Activated T-helper 1 cell treated with anti-CD3 and anti-CD28 coated beads, Interleukin-12 subunit alpha, Interleukin-12 subunit beta, Interleukin-2, Interleukin-4 antibody, amounts not matched to agents 30 ng/mL and 10 ng/mL and 1 ng/mL, durations not matched to agents 14 hours and 24 hours and 36 hours (primary cell): ENCODE measurements at regions not wholly inside any gene's neighbourhood (a gene's known extent, or its start where the extent isn't known, plus 50 kb on each side); places are given as distances from the start of the nearest gene placed in this dataset.
"Not testable (repeated sequence)": the region's sequence is repeated elsewhere in the genome, so short reads cannot be mapped to it uniquely, and the experiment has no call there.

Experiments
- DNase-seq: peaks from one replicate; pipeline ENCODE4 v3.0.0; 2021; ENCODE audit warnings: low spot score
- H3K27ac Mint-ChIP-seq: one replicate; pipeline ENCODE4 v1.8.0; 2021; ENCODE audit warnings: mild to moderate bottlenecking, mixed read lengths
- H3K27me3 Mint-ChIP-seq: one replicate; pipeline ENCODE4 v1.8.0; 2022; ENCODE audit warnings: mild to moderate bottlenecking, moderate library complexity, mixed read lengths; ENCODE audit not compliant: insufficient read depth
- H3K36me3 Mint-ChIP-seq: one replicate; pipeline ENCODE4 v1.8.0; 2021; ENCODE audit warnings: low read depth, mixed read lengths
- H3K4me1 Mint-ChIP-seq: one replicate; pipeline ENCODE4 v1.8.0; 2021; ENCODE audit warnings: low read depth, mixed read lengths
- H3K4me3 Mint-ChIP-seq: one replicate; pipeline ENCODE4 v1.8.0; 2021; ENCODE audit warnings: mild to moderate bottlenecking, moderate library complexity, mixed read lengths
- H3K9me3 Mint-ChIP-seq: one replicate; pipeline ENCODE4 v1.8.0; 2021; ENCODE audit warnings: mixed read lengths
- intact Hi-C: fragments of 100-400 bp; cut with micrococcal nuclease; formaldehyde crosslinking; loops from one replicate; pipeline ENCODE4 v1.15.1; 2024

GRCh38 chr1:199220031-199220430, 581.2 kb downstream of the PTPRC start:
- peaks cover 13% of the 10 kb centered on the region for H3K4me1 Mint-ChIP-seq
- no peak for DNase-seq
- intact Hi-C loops, result loop anchor here (10.0 kb wide), 2 partner anchors 175 to 1055 kb away; no protein-coding TSS in a partner anchor

GRCh38 chr1:199221371-199222150, 582.7 kb downstream of the PTPRC start:
- intact Hi-C loops, result loop anchor here (10.0 kb wide), 2 partner anchors 177 to 1057 kb away; no protein-coding TSS in a partner anchor
- peaks cover 4% of the 10 kb centered on the region for H3K36me3 Mint-ChIP-seq
- H3K27ac Mint-ChIP-seq, result no peak overlapping the region
- H3K4me1 Mint-ChIP-seq, result peaks cover 25% of the 10 kb centered on the region
- H3K27me3 Mint-ChIP-seq, result peaks cover 7% of the 10 kb centered on the region
- DNase-seq, result no peak
- peaks cover 4% of the 10 kb centered on the region for H3K9me3 Mint-ChIP-seq
- H3K4me3 Mint-ChIP-seq, result no peak overlapping the region

More at GRCh38 chr1:199220031-199220430, 581.2 kb downstream of the PTPRC start:
- peaks cover 7% of the 10 kb centered on the region for H3K27me3 Mint-ChIP-seq
- H3K4me3 Mint-ChIP-seq, result no peak overlapping the region
- peaks cover 2% of the 10 kb centered on the region for H3K36me3 Mint-ChIP-seq
- no peak overlapping the region for H3K27ac Mint-ChIP-seq
- peaks cover 13% of the 10 kb centered on the region for H3K9me3 Mint-ChIP-seq

- DNase-seq, result no peak
- H3K4me3 Mint-ChIP-seq, result no peak overlapping the region
- peaks cover 30% of the 10 kb centered on the region for H3K4me1 Mint-ChIP-seq
- no peak overlapping the region for H3K27ac Mint-ChIP-seq
- peaks cover 3% of the 10 kb centered on the region for H3K9me3 Mint-ChIP-seq
- peaks cover 2% of the 10 kb centered on the region for H3K36me3 Mint-ChIP-seq
- intact Hi-C loops, result loop anchor here (10.0 kb wide), 2 partner anchors 179 to 1059 kb away; no protein-coding TSS in a partner anchor
- H3K27me3 Mint-ChIP-seq, result no peaks in the 10 kb centered on the region
Observed at GRCh38 chr1:199223936-199224335, 585.1 kb downstream of the PTPRC start.

- Mint-ChIP-seq H3K27me3 (peaks cover 6% of the 10 kb centered on the region), H3K36me3 (peaks cover 6% of the 10 kb centered on the region), H3K27ac (peak overlapping the region; percentile 51), H3K4me3 (peak overlapping the region; percentile 37), H3K9me3 (peaks cover 7% of the 10 kb centered on the region), H3K4me1 (peaks cover 21% of the 10 kb centered on the region)
- intact Hi-C loops, result loop anchor here (1.0 to 10.0 kb wide), 11 partner anchors 17 to 1061 kb away; no protein-coding TSS in a partner anchor
- DNase-seq, result peak; percentile 26
Observed at GRCh38 chr1:199226163-199226562, 587.3 kb downstream of the PTPRC start.

DNA sequence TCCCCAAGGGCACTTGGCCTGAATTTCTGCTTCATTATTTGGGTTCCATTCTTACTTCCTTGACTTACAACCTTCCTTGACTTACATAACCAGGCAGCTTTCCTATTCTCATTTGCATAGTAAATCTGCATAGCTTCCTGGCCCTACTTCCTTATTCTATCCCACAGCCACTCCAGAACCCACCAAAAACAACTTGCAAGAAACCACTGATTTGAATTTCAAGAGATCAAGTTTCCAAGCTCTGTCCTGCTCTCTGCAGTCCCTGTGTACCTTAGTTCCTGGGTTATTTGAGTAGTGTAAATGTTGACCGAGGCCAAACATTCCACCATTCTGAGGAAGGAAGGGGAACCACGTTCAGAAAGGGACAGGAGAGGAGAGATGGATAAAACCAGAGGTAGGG, 603.3 kb downstream of the PTPRC start:
- Mint-ChIP-seq H3K9me3 (no peaks in the 10 kb centered on the region), H3K27ac (no peak overlapping the region), H3K27me3 (peaks cover 9% of the 10 kb centered on the region), H3K4me3 (no peak overlapping the region), H3K36me3 (peaks cover 5% of the 10 kb centered on the region), H3K4me1 (peaks cover 18% of the 10 kb centered on the region)
- DNase-seq, result no peak
- intact Hi-C loops, result loop anchor here (2.0 kb wide), 5 partner anchors 15 to 311 kb away; no protein-coding TSS in a partner anchor

DNA sequence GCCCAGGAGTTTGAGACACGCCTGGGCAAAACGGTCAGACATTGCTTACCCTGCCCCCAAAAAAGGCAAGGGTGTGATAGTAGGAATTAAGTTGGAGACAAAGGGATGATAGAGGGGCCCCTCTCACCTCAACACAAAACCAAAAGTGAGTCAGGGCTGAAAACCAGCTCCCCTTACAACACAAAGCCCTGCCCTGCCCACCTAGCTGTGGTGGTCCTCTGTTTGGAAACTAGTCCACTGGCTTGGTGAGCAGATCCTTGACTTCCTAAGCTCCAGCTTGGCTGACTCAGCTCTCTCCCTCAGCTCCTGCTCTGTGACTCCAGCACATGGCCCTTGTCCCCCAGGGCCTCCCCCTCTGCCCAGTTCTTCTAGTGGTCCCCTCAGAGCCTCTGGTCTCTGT, 603.8 kb downstream of the PTPRC start:
- intact Hi-C loops, result loop anchor here (2.0 kb wide), 5 partner anchors 16 to 310 kb away; no protein-coding TSS in a partner anchor
- no peak for DNase-seq
- Mint-ChIP-seq H3K27ac (no peak overlapping the region), H3K9me3 (no peaks in the 10 kb centered on the region), H3K27me3 (peaks cover 14% of the 10 kb centered on the region), H3K4me3 (no peak overlapping the region), H3K4me1 (peaks cover 18% of the 10 kb centered on the region), H3K36me3 (peaks cover 5% of the 10 kb centered on the region)

GRCh38 chr1:199243423-199244061, 604.7 kb downstream of the PTPRC start:
- Mint-ChIP-seq H3K9me3 (no peaks in the 10 kb centered on the region), H3K4me1 (peaks cover 18% of the 10 kb centered on the region), H3K27me3 (peaks cover 19% of the 10 kb centered on the region), H3K36me3 (peaks cover 5% of the 10 kb centered on the region), H3K27ac (no peak overlapping the region), H3K4me3 (no peak overlapping the region)
- intact Hi-C loops, result loop anchor here (1.0 to 2.0 kb wide), 7 partner anchors 17 to 472 kb away; no protein-coding TSS in a partner anchor
- peak; percentile 70 for DNase-seq

- DNase-seq, result no peak
- Mint-ChIP-seq H3K4me1 (peaks cover 18% of the 10 kb centered on the region), H3K27ac (no peak overlapping the region), H3K36me3 (peaks cover 3% of the 10 kb centered on the region), H3K4me3 (no peak overlapping the region), H3K27me3 (peaks cover 32% of the 10 kb centered on the region), H3K9me3 (no peaks in the 10 kb centered on the region)
- intact Hi-C loops, result no loop called here
Observed at GRCh38 chr1:199245946-199246345, 607.1 kb downstream of the PTPRC start.

DNA sequence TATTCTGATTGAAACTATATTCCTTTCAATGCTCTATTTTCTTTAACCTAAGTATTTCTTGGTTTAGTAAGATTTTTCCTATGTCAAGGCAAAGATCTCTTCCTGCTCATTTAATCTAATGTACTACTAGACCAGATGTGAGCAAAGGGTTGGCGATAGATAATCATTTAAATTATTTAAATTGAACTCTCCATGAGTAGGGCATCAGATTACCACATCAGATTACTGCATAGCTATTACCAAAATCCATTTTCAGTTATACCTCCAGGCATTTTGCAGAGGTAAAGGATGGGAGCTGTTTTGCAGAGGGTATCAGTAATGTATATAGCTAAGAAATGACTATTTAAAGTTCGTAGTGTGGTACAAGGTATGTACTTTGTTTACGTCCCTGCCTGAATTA, 607.9 kb downstream of the PTPRC start:
- Mint-ChIP-seq H3K36me3 (peaks cover 3% of the 10 kb centered on the region), H3K27me3 (peaks cover 32% of the 10 kb centered on the region), H3K4me1 (peaks cover 18% of the 10 kb centered on the region), H3K27ac (no peak overlapping the region), H3K9me3 (no peaks in the 10 kb centered on the region), H3K4me3 (no peak overlapping the region)
- DNase-seq, result no peak
- intact Hi-C loops, result no loop called here

DNA sequence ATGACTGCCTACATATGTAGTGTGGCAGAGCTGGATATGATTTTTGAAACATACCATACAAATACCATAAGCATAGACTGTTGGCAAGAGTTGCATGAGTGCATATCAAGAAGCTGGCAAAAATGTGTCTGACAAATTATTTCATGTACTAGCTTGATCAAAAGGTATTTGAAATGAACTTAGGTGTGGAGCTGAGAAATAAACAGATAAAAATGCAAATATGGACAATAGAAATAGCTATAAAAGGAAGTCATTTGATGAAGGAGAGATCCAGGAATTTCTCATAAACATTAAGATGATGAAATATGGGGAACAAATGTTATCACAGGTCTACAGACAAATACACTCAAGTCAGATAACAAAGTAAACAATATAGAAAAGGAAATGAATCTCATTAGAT, 609.1 kb downstream of the PTPRC start:
- Mint-ChIP-seq H3K4me1 (peaks cover 10% of the 10 kb centered on the region), H3K27me3 (peaks cover 41% of the 10 kb centered on the region), H3K9me3 (no peaks in the 10 kb centered on the region), H3K27ac (no peak overlapping the region), H3K4me3 (no peak overlapping the region), H3K36me3 (no peaks in the 10 kb centered on the region)
- intact Hi-C loops, result no loop called here
- DNase-seq, result no peak

DNA sequence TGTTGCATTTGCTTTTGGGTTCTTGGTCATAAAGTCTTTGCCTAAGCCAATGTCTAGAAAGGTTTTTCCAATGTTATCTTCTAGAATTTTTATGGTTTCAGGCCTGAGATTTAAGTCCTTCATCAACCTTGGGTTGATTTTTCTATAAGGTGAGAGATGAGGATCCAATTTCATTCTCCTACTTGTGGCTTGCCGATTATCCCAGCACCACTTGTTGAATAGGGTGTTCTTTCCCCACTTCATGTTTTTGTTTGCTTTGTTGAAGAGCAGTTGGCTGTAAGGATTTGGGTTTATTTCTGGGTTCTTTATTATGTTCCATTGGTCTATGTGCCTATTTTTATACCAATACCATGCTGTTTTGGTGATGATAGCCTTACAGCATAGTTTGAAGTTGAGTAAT, 615.2 kb downstream of the PTPRC start:
- H3K36me3 Mint-ChIP-seq, intact Hi-C loops, DNase-seq, H3K4me1 Mint-ChIP-seq, H3K27ac Mint-ChIP-seq, H3K4me3 Mint-ChIP-seq: not testable (repeated sequence)
- peaks cover 35% of the 10 kb centered on the region for H3K27me3 Mint-ChIP-seq
- peaks cover 27% of the 10 kb centered on the region for H3K9me3 Mint-ChIP-seq

- no peak overlapping the region for H3K27ac Mint-ChIP-seq
- peaks cover 4% of the 10 kb centered on the region for H3K9me3 Mint-ChIP-seq
- no peaks in the 10 kb centered on the region for H3K36me3 Mint-ChIP-seq
- intact Hi-C loops, result no loop called here
- H3K27me3 Mint-ChIP-seq, result peaks cover under 1% of the 10 kb centered on the region
- H3K4me3 Mint-ChIP-seq, result no peak overlapping the region
- no peak for DNase-seq
- no peaks in the 10 kb centered on the region for H3K4me1 Mint-ChIP-seq
Observed at GRCh38 chr1:199261328-199261727, 622.5 kb downstream of the PTPRC start.

DNA sequence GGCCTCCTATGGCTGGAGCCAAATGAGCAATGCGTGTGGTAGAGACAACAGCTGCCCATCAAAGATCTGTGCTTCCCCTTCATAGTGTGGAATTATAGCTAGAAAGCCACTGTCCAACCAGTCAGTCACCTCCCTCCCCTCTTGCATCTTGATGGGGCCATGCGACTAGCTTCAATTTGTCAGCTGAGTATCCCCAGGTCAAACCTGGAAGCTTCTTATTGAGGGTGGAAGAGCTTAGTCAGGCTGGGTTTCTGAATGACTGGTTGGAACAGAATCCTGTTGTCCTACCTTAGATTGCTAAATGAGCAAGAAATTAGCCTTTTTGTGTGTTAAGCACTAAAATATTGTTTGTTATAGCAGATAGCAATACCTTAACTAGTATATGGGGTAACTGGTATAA, 625.4 kb downstream of the PTPRC start:
- Mint-ChIP-seq H3K27me3 (peaks cover 4% of the 10 kb centered on the region), H3K9me3 (no peaks in the 10 kb centered on the region), H3K36me3 (no peaks in the 10 kb centered on the region), H3K4me3 (no peak overlapping the region), H3K4me1 (no peaks in the 10 kb centered on the region), H3K27ac (no peak overlapping the region)
- DNase-seq, result no peak
- intact Hi-C loops, result no loop called here
